Hepatocyte (in vitro differentiated cells): ENCODE measurements at regions not wholly inside any gene's neighbourhood (a gene's known extent, or its start where the extent isn't known, plus 50 kb on each side); places are given as distances from the start of the nearest gene placed in this dataset.
A peak's percentile ranks its signal among the peaks of the same experiment; 100 is the strongest.

Experiments
- DNase-seq: peaks from one replicate; pipeline ENCODE4 v3.0.0-alpha.2; 2016; ENCODE audit warnings: low spot score
- H2AFZ ChIP-seq: fragments of 200-600 bp; sonication (generic); 2 replicates; pipeline ENCODE4 v1.6.0; 2016; ENCODE audit warnings: antibody characterized with exemption, mild to moderate bottlenecking
- H3K27ac ChIP-seq: fragments of 200-600 bp; sonication (generic); 2 replicates; pipeline ENCODE4 v1.5.1; 2016; ENCODE audit warnings: mild to moderate bottlenecking
- H3K27me3 ChIP-seq: fragments of 200-600 bp; sonication (generic); 2 replicates; pipeline ENCODE4 v1.6.1; 2016
- H3K36me3 ChIP-seq: fragments of 200-600 bp; sonication (generic); replicated peaks from 2 replicates; pipeline ENCODE4 v1.5.1; 2016; ENCODE audit warnings: low read depth; ENCODE audit not compliant: insufficient read depth
- H3K4me1 ChIP-seq: fragments of 200-600 bp; sonication (generic); 2 replicates; pipeline ENCODE4 v1.5.1; 2016; ENCODE audit warnings: mild to moderate bottlenecking, moderate library complexity; ENCODE audit not compliant: insufficient read depth
- H3K4me2 ChIP-seq: fragments of 200-600 bp; sonication (generic); 2 replicates; pipeline ENCODE4 v1.6.0; 2016
- H3K4me3 ChIP-seq: fragments of 200-600 bp; sonication (generic); 2 replicates; pipeline ENCODE4 v1.5.1; 2016; ENCODE audit warnings: mild to moderate bottlenecking
- H3K79me2 ChIP-seq: fragments of 200-600 bp; sonication (generic); 2 replicates; pipeline ENCODE4 v1.6.0; 2017; ENCODE audit warnings: mild to moderate bottlenecking
- H3K9me2 ChIP-seq: fragments of 200-600 bp; sonication (generic); replicated peaks from 2 replicates; pipeline ENCODE4 v1.6.0; 2017; ENCODE audit warnings: mild to moderate bottlenecking; ENCODE audit not compliant: insufficient read depth
- H3K9me3 ChIP-seq: fragments of 200-600 bp; sonication (generic); 2 replicates; pipeline ENCODE4 v1.5.1; 2016; ENCODE audit warnings: low read depth, mild to moderate bottlenecking
- H4K20me1 ChIP-seq: fragments of 200-600 bp; sonication (generic); 2 replicates; pipeline ENCODE4 v1.6.0; 2016; ENCODE audit warnings: mild to moderate bottlenecking; ENCODE audit not compliant: insufficient read depth, poor library complexity, severe bottlenecking
- EZH2 ChIP-seq: fragments of 200-600 bp; sonication (generic); IDR thresholded peaks from 2 replicates; pipeline ENCODE4 v1.6.1; 2016; ENCODE audit warnings: antibody characterized with exemption, mild to moderate bottlenecking, borderline replicate concordance
- EZH2phosphoT487 ChIP-seq: fragments of 200-600 bp; sonication (generic); IDR thresholded peaks from one replicate; pipeline ENCODE4 v1.6.1; 2018; ENCODE audit warnings: antibody characterized with exemption, mild to moderate bottlenecking, low read depth, moderate library complexity; ENCODE audit not compliant: unreplicated experiment, severe bottlenecking
- WGBS: methylation state at CpG from one replicate; pipeline ENCODE4 v1.1.6; 2016; ENCODE audit warnings: low lambda C conversion rate; ENCODE audit errors: missing lambda C conversion rate; 5-methylcytosine and 5-hydroxymethylcytosine counted together
- TF ChIP-seq, protein P1 (sequence below): fragments of 200-600 bp; sonication (generic); IDR thresholded peaks from 2 replicates; pipeline ENCODE4 v1.5.1; 2016; ENCODE audit warnings: antibody characterized with exemption, mild to moderate bottlenecking; ENCODE audit not compliant: poor library complexity

GRCh38 chr3:145522893-145523651 lies 637.9 kb downstream of the PLOD2 start:
- H3K36me3 ChIP-seq = no peaks in the 10 kb centered on the region
- no peaks in the 10 kb centered on the region for H3K4me1 ChIP-seq
- no peaks in the 10 kb centered on the region for H3K9me2 ChIP-seq
- H2AFZ ChIP-seq = no peak overlapping the region
- H4K20me1 ChIP-seq = no peaks in the 10 kb centered on the region
- 89% methylated on average over 4 of the region's 4 CpGs for WGBS
- no peak overlapping the region for H3K4me2 ChIP-seq
- no peak overlapping the region for H3K4me3 ChIP-seq
- H3K27me3 ChIP-seq = no peaks in the 10 kb centered on the region
- peak; percentile 4 for DNase-seq
- TF ChIP-seq EZH2 (no peak), EZH2phosphoT487 (no peak)
- TF ChIP-seq, protein P1, sequence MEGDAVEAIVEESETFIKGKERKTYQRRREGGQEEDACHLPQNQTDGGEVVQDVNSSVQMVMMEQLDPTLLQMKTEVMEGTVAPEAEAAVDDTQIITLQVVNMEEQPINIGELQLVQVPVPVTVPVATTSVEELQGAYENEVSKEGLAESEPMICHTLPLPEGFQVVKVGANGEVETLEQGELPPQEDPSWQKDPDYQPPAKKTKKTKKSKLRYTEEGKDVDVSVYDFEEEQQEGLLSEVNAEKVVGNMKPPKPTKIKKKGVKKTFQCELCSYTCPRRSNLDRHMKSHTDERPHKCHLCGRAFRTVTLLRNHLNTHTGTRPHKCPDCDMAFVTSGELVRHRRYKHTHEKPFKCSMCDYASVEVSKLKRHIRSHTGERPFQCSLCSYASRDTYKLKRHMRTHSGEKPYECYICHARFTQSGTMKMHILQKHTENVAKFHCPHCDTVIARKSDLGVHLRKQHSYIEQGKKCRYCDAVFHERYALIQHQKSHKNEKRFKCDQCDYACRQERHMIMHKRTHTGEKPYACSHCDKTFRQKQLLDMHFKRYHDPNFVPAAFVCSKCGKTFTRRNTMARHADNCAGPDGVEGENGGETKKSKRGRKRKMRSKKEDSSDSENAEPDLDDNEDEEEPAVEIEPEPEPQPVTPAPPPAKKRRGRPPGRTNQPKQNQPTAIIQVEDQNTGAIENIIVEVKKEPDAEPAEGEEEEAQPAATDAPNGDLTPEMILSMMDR = no peak
- no peak overlapping the region for H3K27ac ChIP-seq
- H3K79me2 ChIP-seq = no peaks in the 10 kb centered on the region
- H3K9me3 ChIP-seq = no peaks in the 10 kb centered on the region

DNA sequence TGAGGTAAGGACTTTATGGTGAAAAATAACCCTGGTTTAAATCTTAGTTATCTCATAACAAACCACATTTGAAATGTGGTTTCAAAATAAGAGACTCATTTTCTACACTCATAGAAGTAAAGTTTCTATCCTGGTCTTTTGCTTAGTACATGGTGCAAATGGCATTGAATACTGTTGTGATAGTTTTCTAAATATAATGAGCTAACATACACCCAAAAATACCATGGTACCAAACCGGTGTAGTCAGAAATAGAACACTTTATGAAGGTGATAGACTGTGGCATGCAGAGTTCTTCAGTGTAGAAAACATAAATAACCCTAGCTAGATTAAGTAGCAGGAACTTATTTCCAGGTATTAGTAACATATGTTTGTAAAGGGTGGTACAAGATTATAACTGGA lies 629.4 kb downstream of the PLOD2 start:
- Histone ChIP-seq H3K9me3 (no peaks in the 10 kb centered on the region), H3K36me3 (no peaks in the 10 kb centered on the region), H2AFZ (no peak overlapping the region), H3K4me2 (no peak overlapping the region), H3K79me2 (no peaks in the 10 kb centered on the region), H3K9me2 (no peaks in the 10 kb centered on the region), H3K27ac (no peak overlapping the region), H3K27me3 (no peaks in the 10 kb centered on the region), H3K4me3 (no peak overlapping the region), H3K4me1 (no peaks in the 10 kb centered on the region), H4K20me1 (no peaks in the 10 kb centered on the region)
- DNase-seq = no peak
- no peak for TF ChIP-seq EZH2phosphoT487
- no peak for TF ChIP-seq EZH2
- TF ChIP-seq, protein P1 = no peak
- WGBS = 70% methylated on average over 1 of the region's 1 CpG

GRCh38 chr3:145533696-145534095 lies 627.3 kb downstream of the PLOD2 start:
- DNase-seq = no peak
- Histone ChIP-seq H3K9me2 (no peaks in the 10 kb centered on the region), H3K4me2 (no peak overlapping the region), H3K27me3 (no peaks in the 10 kb centered on the region), H3K9me3 (no peaks in the 10 kb centered on the region), H3K4me3 (no peak overlapping the region), H4K20me1 (no peaks in the 10 kb centered on the region), H3K27ac (no peak overlapping the region), H3K79me2 (no peaks in the 10 kb centered on the region), H2AFZ (no peak overlapping the region), H3K36me3 (no peaks in the 10 kb centered on the region), H3K4me1 (no peaks in the 10 kb centered on the region)
- TF ChIP-seq EZH2phosphoT487 = no peak
- no peak for TF ChIP-seq EZH2
- TF ChIP-seq, protein P1 = no peak
- 91% methylated on average over 1 of the region's 1 CpG for WGBS
